Right lobe of liver (tissue), 4 donors: ENCODE measurements at regions not wholly inside any gene's neighbourhood (a gene's known extent, or its start where the extent isn't known, plus 50 kb on each side); places are given as distances from the start of the nearest gene placed in this dataset.
"Not testable (repeated sequence)": the region's sequence is repeated elsewhere in the genome, so short reads cannot be mapped to it uniquely, and the experiment has no call there.

Experiments
- POLR2A ChIP-seq: fragments of 450-650 bp; IDR thresholded peaks from one replicate; pipeline ENCODE4 v1.6.1; 2017; ENCODE audit warnings: antibody characterized with exemption, mild to moderate bottlenecking
- TF ChIP-seq, protein P1 (sequence below), 4 donors: fragments of 200-600 bp in 3 of 4; fragments of 450-650 bp in 1 of 4; IDR thresholded peaks; one replicate each; pipeline versions ENCODE4 v1.5.1 to v1.8.0; 2016 to 2022; ENCODE audit warnings: antibody characterized with exemption in 4 of 4, mild to moderate bottlenecking in 2 of 4
- donor health status: DM: no; HTN: no; CAD: no.
- donor health status: DM: no; HTN: no; CAD: no.
- donor health status: DM: no; HTN: yes; CAD: no.

- TF ChIP-seq, protein P1, sequence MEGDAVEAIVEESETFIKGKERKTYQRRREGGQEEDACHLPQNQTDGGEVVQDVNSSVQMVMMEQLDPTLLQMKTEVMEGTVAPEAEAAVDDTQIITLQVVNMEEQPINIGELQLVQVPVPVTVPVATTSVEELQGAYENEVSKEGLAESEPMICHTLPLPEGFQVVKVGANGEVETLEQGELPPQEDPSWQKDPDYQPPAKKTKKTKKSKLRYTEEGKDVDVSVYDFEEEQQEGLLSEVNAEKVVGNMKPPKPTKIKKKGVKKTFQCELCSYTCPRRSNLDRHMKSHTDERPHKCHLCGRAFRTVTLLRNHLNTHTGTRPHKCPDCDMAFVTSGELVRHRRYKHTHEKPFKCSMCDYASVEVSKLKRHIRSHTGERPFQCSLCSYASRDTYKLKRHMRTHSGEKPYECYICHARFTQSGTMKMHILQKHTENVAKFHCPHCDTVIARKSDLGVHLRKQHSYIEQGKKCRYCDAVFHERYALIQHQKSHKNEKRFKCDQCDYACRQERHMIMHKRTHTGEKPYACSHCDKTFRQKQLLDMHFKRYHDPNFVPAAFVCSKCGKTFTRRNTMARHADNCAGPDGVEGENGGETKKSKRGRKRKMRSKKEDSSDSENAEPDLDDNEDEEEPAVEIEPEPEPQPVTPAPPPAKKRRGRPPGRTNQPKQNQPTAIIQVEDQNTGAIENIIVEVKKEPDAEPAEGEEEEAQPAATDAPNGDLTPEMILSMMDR (IDR thresholded peaks at IDR 0.05): not testable (repeated sequence)
- TF ChIP-seq POLR2A: not testable (repeated sequence)
Observed at GRCh38 chr2:220823590-220823989, 748.5 kb downstream of the EPHA4 start.
